GM12873 (cell line): ENCODE measurements at regions not wholly inside any gene's neighbourhood (a gene's known extent, or its start where the extent isn't known, plus 50 kb on each side); places are given as distances from the start of the nearest gene placed in this dataset.

Source experiments
- CTCF ChIP-seq: IDR thresholded peaks from 2 replicates; pipeline ENCODE4 v1.5.1; 2012; ENCODE audit warnings: low read depth, mild to moderate bottlenecking, moderate library complexity, low read length, control low read depth; ENCODE audit not compliant: insufficient read depth; ENCODE audit errors: missing control alignments

- TF ChIP-seq CTCF: no peak
Observed at GRCh38 chr15:31598620-31599019, 272.0 kb downstream of the KLF13 start.

- peak; percentile 19 for TF ChIP-seq CTCF
Observed at GRCh38 chr15:31605467-31605931, 278.9 kb downstream of the KLF13 start.

- TF ChIP-seq CTCF: no peak
Observed at GRCh38 chr15:31606194-31606669, 279.6 kb downstream of the KLF13 start.

- TF ChIP-seq CTCF: no peak
Observed at GRCh38 chr15:31606931-31607497, 280.4 kb downstream of the KLF13 start.

GRCh38 chr15:31607656-31608055 is 281.0 kb downstream of the KLF13 start:
- no peak for TF ChIP-seq CTCF

DNA sequence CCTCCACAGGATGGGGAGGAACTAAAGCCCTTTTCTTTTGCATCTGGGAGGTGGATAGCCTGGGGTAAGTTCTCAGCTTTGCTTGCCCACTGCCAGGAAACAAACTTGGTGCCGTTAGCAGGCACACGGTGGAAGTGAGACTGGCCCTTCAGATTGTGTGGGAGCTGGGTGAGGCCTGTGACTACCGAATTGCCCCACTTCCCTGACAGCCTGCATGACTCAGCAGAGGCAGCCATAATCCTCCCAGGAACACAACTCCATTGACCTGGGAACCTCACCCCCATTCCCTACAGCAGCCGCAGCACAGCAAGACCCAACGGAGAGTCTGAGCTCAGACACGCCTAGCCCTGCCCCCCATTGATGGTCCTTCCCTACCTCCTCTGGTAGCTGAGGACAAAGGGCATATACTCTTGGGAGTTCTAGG is 282.6 kb downstream of the KLF13 start:
- TF ChIP-seq CTCF: no peak

- TF ChIP-seq CTCF: no peak
Observed at GRCh38 chr15:31609906-31610305, 283.3 kb downstream of the KLF13 start.
